Heart right ventricle (tissue), 16 donors: ENCODE measurements at regions not wholly inside any gene's neighbourhood (a gene's known extent, or its start where the extent isn't known, plus 50 kb on each side); places are given as distances from the start of the nearest gene placed in this dataset.

ENCODE experiments used
- ATAC-seq, 8 donors: fragments of 200-7000 bp; cut with Tn5 transposase; one replicate each; pipeline ENCODE4 v1.9.1; 2020; ENCODE audit warnings: mild to moderate bottlenecking in 8 of 8, moderate library complexity in 8 of 8, moderate number of reproducible peaks in 1 of 8
- DNase-seq, 2 donors: peaks; one replicate each; pipeline ENCODE4 v3.0.0-alpha.2; 2020
- H3K27ac ChIP-seq, 10 donors: fragments of 200-600 bp; sonication (generic) in 2 of 10; one replicate each; pipeline versions ENCODE4 v1.5.0 to v1.8.0; 2020 to 2022; ENCODE audit warnings: mild to moderate bottlenecking in 3 of 10
- H3K27me3 ChIP-seq, 7 donors: fragments of 200-600 bp; one replicate each; pipeline ENCODE4 v1.8.0; 2021 to 2022; ENCODE audit warnings: mild to moderate bottlenecking in 2 of 7
- H3K36me3 ChIP-seq, 9 donors: fragments of 200-600 bp; sonication (generic) in 1 of 9; one replicate each; pipeline versions ENCODE4 v1.5.0 to v1.8.0; 2020 to 2022; ENCODE audit warnings: mild to moderate bottlenecking in 2 of 9
- H3K4me1 ChIP-seq, 9 donors: fragments of 200-600 bp; sonication (generic) in 1 of 9; one replicate each; pipeline versions ENCODE4 v1.5.0 to v1.8.0; 2020 to 2022; ENCODE audit warnings: mild to moderate bottlenecking in 4 of 9
- H3K4me3 ChIP-seq, 10 donors: fragments of 200-600 bp; sonication (generic) in 2 of 10; one replicate each; pipeline versions ENCODE4 v1.5.0 to v1.8.0; 2020 to 2022; ENCODE audit warnings: mild to moderate bottlenecking in 7 of 10, moderate library complexity in 2 of 10
- H3K9me3 ChIP-seq, 11 donors: fragments of 200-600 bp in 10 of 11; sonication (generic) in 2 of 11; one replicate each; pipeline versions ENCODE4 v1.5.0 to v1.8.0; 2013 to 2022; ENCODE audit warnings: mild to moderate bottlenecking in 2 of 11, control low read depth in 1 of 11, moderate library complexity in 1 of 11
- CTCF ChIP-seq, 9 donors: fragments of 200-600 bp; sonication (generic) in 2 of 9; IDR thresholded peaks; one replicate each; pipeline versions ENCODE4 v1.5.0 to v1.8.0; 2021 to 2022; ENCODE audit warnings: antibody characterized with exemption in 9 of 9, mild to moderate bottlenecking in 5 of 9, moderate library complexity in 1 of 9
- WGBS, 2 donors: extraction: QIAGEN DNeasy Blood & Tissue Kit; methylation state at CpG; one replicate each; pipeline ENCODE4 v1.1.7; 2013; ENCODE audit warnings: inconsistent platforms in 1 of 2; 5-methylcytosine and 5-hydroxymethylcytosine counted together
- intact Hi-C, 10 donors: fragments of 100-400 bp; cut with DNase I; formaldehyde crosslinking; loops; one replicate each; pipeline versions ENCODE4 v1.11.1 to v1.14.2; 2022
- donor health status: Arrhythmogenic right ventricular cardiomyopathy.
- donor health status: ischemic (EF 13 %, LVEDD 7.1; RV severe dilation, severe dysfunction).
- donor health status: healthy with polysubstance abuse.
- donor health status: DM: no; HTN: yes; CAD: no.
- donor health status: DM: no; HTN: no; CAD: no.
- donor health status: ischemic (EF 25% LVEDD 6.9; RV normal size, moderate dysfunction).
- donor health status: ischemic (EF 25% LVEDD 5.7; RV mildly dilated, moderate dysfunction).
- donor health status: healthy.
- donor health status: DM: yes; HTN: yes; CAD: no.
- donor health status: Ischemic cardiomyopathy.
- donor health status: ischemic (EF 35%, LVEDD 5.7; RV mildly dilated, moderate dysfunction).
- donor health status: nonischemic (EF 11% LVEDD 7.7; RV severe dilation, severe dysfunction).
- donor health status: DM: yes; HTN: yes; CAD: no.
- donor health status: PGD.
- donor health status: ischemic (EF 29% LVEDD 5.4; RV normal size, mild dysfunction).
- donor health status: nonischemic (EF 23%, LVEDD 6.1; RV moderate dilation, normal function).

- H3K9me3 ChIP-seq, result no peaks in the 10 kb centered on the region
- H3K4me3 ChIP-seq, result no peak overlapping the region
- ATAC-seq (no peak), DNase-seq (no peak)
- H3K4me1 ChIP-seq, result no peaks in the 10 kb centered on the region
- H3K27ac ChIP-seq, result no peak overlapping the region
- TF ChIP-seq CTCF (IDR thresholded peaks at IDR 0.05), result no peak
- no peaks in the 10 kb centered on the region for H3K36me3 ChIP-seq
- WGBS, 2 donors, result 94% methylated on average over 3 of the region's 3 CpGs
- intact Hi-C loops, result no loop called here
- no peaks in the 10 kb centered on the region for H3K27me3 ChIP-seq
Observed at GRCh38 chr9:13762209-13762608, 482.7 kb upstream of the MPDZ start.

DNA sequence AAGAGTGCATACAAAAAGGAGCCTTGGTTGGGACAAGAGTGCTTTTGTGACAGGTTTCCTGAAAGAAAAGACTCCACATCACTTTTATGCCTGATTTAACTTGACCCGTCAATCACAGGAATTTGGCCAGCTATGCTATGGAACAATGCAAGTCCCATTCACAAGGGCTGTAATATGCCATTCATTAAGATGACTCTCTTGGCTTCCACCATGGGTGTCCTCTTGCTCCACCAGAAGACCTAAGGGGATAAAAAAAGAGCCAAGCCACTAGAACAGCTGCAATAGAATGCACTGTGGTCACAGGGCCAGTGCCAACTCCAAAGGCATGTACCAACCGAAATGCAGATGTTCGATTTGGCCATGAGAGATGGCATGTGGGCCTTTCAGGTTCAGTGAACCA, 480.1 kb upstream of the MPDZ start:
- no peak overlapping the region for H3K4me3 ChIP-seq
- no peak for ATAC-seq
- no peak for DNase-seq
- H3K4me1 ChIP-seq, result no peaks in the 10 kb centered on the region
- 93 to 94% methylated on average over 3 of the region's 3 CpGs for WGBS, 2 donors
- no peaks in the 10 kb centered on the region for H3K36me3 ChIP-seq
- no peaks in the 10 kb centered on the region for H3K9me3 ChIP-seq
- no peaks in the 10 kb centered on the region for H3K27me3 ChIP-seq
- TF ChIP-seq CTCF (IDR thresholded peaks at IDR 0.05), result no peak
- intact Hi-C loops, result no loop called here
- H3K27ac ChIP-seq, result no peak overlapping the region

DNA sequence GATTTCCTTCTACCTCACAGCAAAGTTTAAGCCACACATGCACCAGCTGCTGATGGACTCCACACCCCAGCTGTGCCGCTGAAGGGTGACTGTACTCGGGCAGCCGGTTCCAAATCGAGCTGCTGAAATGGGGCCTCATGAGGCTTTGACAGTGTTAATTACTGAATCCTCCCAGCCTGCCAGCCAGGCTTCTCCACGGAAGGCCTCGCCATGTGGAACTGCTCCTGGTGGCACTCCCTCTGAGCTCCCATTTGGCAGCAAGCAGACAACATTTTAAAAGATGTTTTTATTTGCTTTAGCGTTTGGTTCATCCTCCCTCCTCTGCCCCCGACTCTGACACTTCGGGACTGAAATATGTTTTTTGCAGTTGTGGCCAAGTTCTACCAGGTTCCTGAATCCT, 479.4 kb upstream of the MPDZ start:
- peak in 7 of 8 donors; percentile 30 to 84 (median 47) for ATAC-seq
- Histone ChIP-seq H3K36me3 (no peaks in the 10 kb centered on the region), H3K4me1 (no peaks in the 10 kb centered on the region), H3K4me3 (no peak overlapping the region), H3K27ac (no peak overlapping the region), H3K9me3 (no peaks in the 10 kb centered on the region), H3K27me3 (no peaks in the 10 kb centered on the region)
- 73 to 74% methylated on average over 9 of the region's 9 CpGs for whole genome bisulfite sequencing, 2 donors
- TF ChIP-seq CTCF (IDR thresholded peaks at IDR 0.05), result no peak
- intact Hi-C loops, result no loop called here
- peak; percentile 6 to 40 for DNase-seq

- DNase-seq (no peak), ATAC-seq (no peak)
- Histone ChIP-seq H3K4me1 (no peaks in the 10 kb centered on the region), H3K9me3 (no peaks in the 10 kb centered on the region), H3K36me3 (no peaks in the 10 kb centered on the region), H3K27me3 (no peaks in the 10 kb centered on the region), H3K4me3 (no peak overlapping the region), H3K27ac (no peak overlapping the region)
- intact Hi-C loops, result no loop called here
- 94 to 98% methylated on average over 4 of the region's 4 CpGs for WGBS, 2 donors
- TF ChIP-seq CTCF (IDR thresholded peaks at IDR 0.05), result no peak
Observed at GRCh38 chr9:13756943-13757342, 477.5 kb upstream of the MPDZ start.

DNA sequence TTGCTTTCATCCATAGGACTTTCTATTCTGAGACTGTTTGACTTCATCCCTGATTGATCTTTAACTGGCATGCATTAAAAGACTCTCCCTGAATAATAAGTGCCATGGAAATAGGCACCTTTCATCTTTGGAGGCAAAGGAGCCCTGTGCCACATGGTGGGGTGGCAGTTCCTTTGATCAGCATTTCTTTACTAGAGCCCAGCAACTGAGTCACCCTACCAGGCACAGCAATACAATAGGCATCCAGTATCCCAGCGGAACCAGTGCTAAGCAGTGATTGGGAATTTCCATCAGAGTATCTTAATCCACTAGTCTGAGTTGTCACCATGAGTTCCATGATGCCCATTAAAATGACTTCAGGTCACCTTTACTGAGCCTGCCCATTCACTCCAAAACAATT, 476.1 kb upstream of the MPDZ start:
- H3K4me3 ChIP-seq, result no peak overlapping the region
- 100% methylated on average over 1 of the region's 1 CpG for WGBS, 2 donors
- H3K27me3 ChIP-seq, result no peaks in the 10 kb centered on the region
- TF ChIP-seq CTCF (IDR thresholded peaks at IDR 0.05), result no peak
- H3K27ac ChIP-seq, result no peak overlapping the region
- DNase-seq, result no peak
- no peaks in the 10 kb centered on the region for H3K36me3 ChIP-seq
- no peak for ATAC-seq
- intact Hi-C loops, result no loop called here
- no peaks in the 10 kb centered on the region for H3K4me1 ChIP-seq
- no peaks in the 10 kb centered on the region for H3K9me3 ChIP-seq
